ENCODE measurements at regions not wholly inside any gene's neighbourhood (a gene's known extent, or its start where the extent isn't known, plus 50 kb on each side); places are given as distances from the start of the nearest gene placed in this dataset.

GRCh38 chr20:46789339-46790028 is 80.0 kb downstream of the SLC2A10 start:
- Histone ChIP-seq H2AFZ (ENCODE audit: low read length) (no peak overlapping the region), H3K79me2 (ENCODE audit: insufficient read depth, low read length) (no peaks in the 10 kb centered on the region)

GRCh38 chr20:46791722-46792416 is 82.4 kb downstream of the SLC2A10 start:
- no peak overlapping the region for H3K4me3 ChIP-seq (ENCODE audit: insufficient read depth, low read length)
- H3K9me3 ChIP-seq (ENCODE audit: low read depth, low read length): no peaks in the 10 kb centered on the region
- H3K27ac ChIP-seq (ENCODE audit: low read depth, low read length): no peak overlapping the region
- no peaks in the 10 kb centered on the region for H3K4me1 ChIP-seq (ENCODE audit: insufficient read depth, low read length)
- no peak for TF ChIP-seq CTCF (IDR thresholded peaks at IDR 0.05; ENCODE audit: extremely low read depth, low read depth, low read length)
- H3K27me3 ChIP-seq (ENCODE audit: insufficient read depth, low read length): peaks cover 22% of the 10 kb centered on the region
- DNase-seq (ENCODE audit: insufficient read length, low spot score, missing footprints): no peak
- no peaks in the 10 kb centered on the region for H3K79me2 ChIP-seq (ENCODE audit: insufficient read depth, low read length)
- H3K36me3 ChIP-seq (ENCODE audit: insufficient read depth, low read length): no peaks in the 10 kb centered on the region
- no peak overlapping the region for H2AFZ ChIP-seq (ENCODE audit: low read length)
- H4K20me1 ChIP-seq (ENCODE audit: insufficient read depth, low read length): no peaks in the 10 kb centered on the region
- no peak overlapping the region for H3K4me2 ChIP-seq (ENCODE audit: insufficient read depth, low read length)

More at GRCh38 chr20:46789339-46790028, 80.0 kb downstream of the SLC2A10 start:
- Histone ChIP-seq H4K20me1 (ENCODE audit: insufficient read depth, low read length) (no peaks in the 10 kb centered on the region), H3K9me3 (ENCODE audit: low read depth, low read length) (no peaks in the 10 kb centered on the region), H3K36me3 (ENCODE audit: insufficient read depth, low read length) (no peaks in the 10 kb centered on the region), H3K4me3 (ENCODE audit: insufficient read depth, low read length) (no peak overlapping the region), H3K27ac (ENCODE audit: low read depth, low read length) (no peak overlapping the region), H3K27me3 (ENCODE audit: insufficient read depth, low read length) (peaks cover 14% of the 10 kb centered on the region), H3K4me2 (ENCODE audit: insufficient read depth, low read length) (no peak overlapping the region), H3K4me1 (ENCODE audit: insufficient read depth, low read length) (no peaks in the 10 kb centered on the region)
- DNase-seq (ENCODE audit: insufficient read length, low spot score, missing footprints): no peak
- TF ChIP-seq CTCF (IDR thresholded peaks at IDR 0.05; ENCODE audit: extremely low read depth, low read depth, low read length): no peak

GRCh38 chr20:46797206-46797605 is 87.8 kb downstream of the SLC2A10 start:
- DNase-seq (ENCODE audit: insufficient read length, low spot score, missing footprints): no peak
- Histone ChIP-seq H3K79me2 (ENCODE audit: insufficient read depth, low read length) (no peaks in the 10 kb centered on the region), H2AFZ (ENCODE audit: low read length) (no peak overlapping the region), H3K27ac (ENCODE audit: low read depth, low read length) (no peak overlapping the region), H3K4me1 (ENCODE audit: insufficient read depth, low read length) (no peaks in the 10 kb centered on the region), H3K9me3 (ENCODE audit: low read depth, low read length) (peaks cover 2% of the 10 kb centered on the region), H3K27me3 (ENCODE audit: insufficient read depth, low read length) (peaks cover 60% of the 10 kb centered on the region), H3K4me3 (ENCODE audit: insufficient read depth, low read length) (no peak overlapping the region), H4K20me1 (ENCODE audit: insufficient read depth, low read length) (no peaks in the 10 kb centered on the region), H3K36me3 (ENCODE audit: insufficient read depth, low read length) (no peaks in the 10 kb centered on the region), H3K4me2 (ENCODE audit: insufficient read depth, low read length) (no peak overlapping the region)
- no peak for TF ChIP-seq CTCF (IDR thresholded peaks at IDR 0.05; ENCODE audit: extremely low read depth, low read depth, low read length)

GRCh38 chr20:46798430-46798829 is 89.0 kb downstream of the SLC2A10 start:
- Histone ChIP-seq H3K4me3 (ENCODE audit: insufficient read depth, low read length) (no peak overlapping the region), H3K4me2 (ENCODE audit: insufficient read depth, low read length) (no peak overlapping the region), H3K27me3 (ENCODE audit: insufficient read depth, low read length) (peaks cover 55% of the 10 kb centered on the region), H4K20me1 (ENCODE audit: insufficient read depth, low read length) (no peaks in the 10 kb centered on the region), H3K79me2 (ENCODE audit: insufficient read depth, low read length) (no peaks in the 10 kb centered on the region), H3K27ac (ENCODE audit: low read depth, low read length) (no peak overlapping the region), H3K4me1 (ENCODE audit: insufficient read depth, low read length) (no peaks in the 10 kb centered on the region), H3K9me3 (ENCODE audit: low read depth, low read length) (peaks cover 2% of the 10 kb centered on the region), H3K36me3 (ENCODE audit: insufficient read depth, low read length) (no peaks in the 10 kb centered on the region), H2AFZ (ENCODE audit: low read length) (no peak overlapping the region)
- no peak for TF ChIP-seq CTCF (IDR thresholded peaks at IDR 0.05; ENCODE audit: extremely low read depth, low read depth, low read length)
- DNase-seq (ENCODE audit: insufficient read length, low spot score, missing footprints): no peak
